GM12873 (cell line): ENCODE measurements at regions not wholly inside any gene's neighbourhood (a gene's known extent, or its start where the extent isn't known, plus 50 kb on each side); places are given as distances from the start of the nearest gene placed in this dataset.
A peak's percentile ranks its signal among the peaks of the same experiment; 100 is the strongest.

Experiments
- TF ChIP-seq, protein P1 (sequence below): IDR thresholded peaks from 2 replicates; pipeline ENCODE4 v1.5.1; 2012; ENCODE audit warnings: low read depth, mild to moderate bottlenecking, moderate library complexity, low read length, control low read depth; ENCODE audit not compliant: insufficient read depth; ENCODE audit errors: missing control alignments

- TF ChIP-seq, protein P1, sequence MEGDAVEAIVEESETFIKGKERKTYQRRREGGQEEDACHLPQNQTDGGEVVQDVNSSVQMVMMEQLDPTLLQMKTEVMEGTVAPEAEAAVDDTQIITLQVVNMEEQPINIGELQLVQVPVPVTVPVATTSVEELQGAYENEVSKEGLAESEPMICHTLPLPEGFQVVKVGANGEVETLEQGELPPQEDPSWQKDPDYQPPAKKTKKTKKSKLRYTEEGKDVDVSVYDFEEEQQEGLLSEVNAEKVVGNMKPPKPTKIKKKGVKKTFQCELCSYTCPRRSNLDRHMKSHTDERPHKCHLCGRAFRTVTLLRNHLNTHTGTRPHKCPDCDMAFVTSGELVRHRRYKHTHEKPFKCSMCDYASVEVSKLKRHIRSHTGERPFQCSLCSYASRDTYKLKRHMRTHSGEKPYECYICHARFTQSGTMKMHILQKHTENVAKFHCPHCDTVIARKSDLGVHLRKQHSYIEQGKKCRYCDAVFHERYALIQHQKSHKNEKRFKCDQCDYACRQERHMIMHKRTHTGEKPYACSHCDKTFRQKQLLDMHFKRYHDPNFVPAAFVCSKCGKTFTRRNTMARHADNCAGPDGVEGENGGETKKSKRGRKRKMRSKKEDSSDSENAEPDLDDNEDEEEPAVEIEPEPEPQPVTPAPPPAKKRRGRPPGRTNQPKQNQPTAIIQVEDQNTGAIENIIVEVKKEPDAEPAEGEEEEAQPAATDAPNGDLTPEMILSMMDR, result no peak
These were observed 283.9 kb downstream of the NKX6-1 start for GRCh38 chr4:84215217-84215616.

- TF ChIP-seq, protein P1, result no peak
These were observed 309.9 kb downstream of the NKX6-1 start for GRCh38 chr4:84189144-84189543.

DNA sequence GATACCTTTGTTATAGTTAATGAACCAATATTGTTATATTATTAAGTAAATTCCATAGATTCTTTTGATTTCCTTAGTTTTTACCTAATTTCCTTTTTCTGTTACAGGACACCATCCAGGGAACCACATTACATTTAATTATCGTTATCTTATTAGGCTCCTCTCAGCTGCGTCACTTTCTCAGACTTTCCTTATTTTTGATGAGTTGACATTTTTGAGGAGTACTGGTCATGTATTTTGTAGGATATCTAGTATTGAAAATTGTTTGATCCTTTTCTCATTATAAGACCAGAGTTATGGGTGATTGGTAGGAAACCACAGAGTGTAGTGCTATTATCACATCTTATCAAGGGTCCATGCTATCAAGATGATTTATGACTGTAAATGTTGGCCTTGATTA lies 319.7 kb downstream of the NKX6-1 start:
- TF ChIP-seq, protein P1, result no peak

- TF ChIP-seq, protein P1, result no peak
These were observed 321.1 kb downstream of the NKX6-1 start for GRCh38 chr4:84177831-84178542.

GRCh38 chr4:84176016-84176415 lies 323.1 kb downstream of the NKX6-1 start:
- TF ChIP-seq, protein P1, result no peak

DNA sequence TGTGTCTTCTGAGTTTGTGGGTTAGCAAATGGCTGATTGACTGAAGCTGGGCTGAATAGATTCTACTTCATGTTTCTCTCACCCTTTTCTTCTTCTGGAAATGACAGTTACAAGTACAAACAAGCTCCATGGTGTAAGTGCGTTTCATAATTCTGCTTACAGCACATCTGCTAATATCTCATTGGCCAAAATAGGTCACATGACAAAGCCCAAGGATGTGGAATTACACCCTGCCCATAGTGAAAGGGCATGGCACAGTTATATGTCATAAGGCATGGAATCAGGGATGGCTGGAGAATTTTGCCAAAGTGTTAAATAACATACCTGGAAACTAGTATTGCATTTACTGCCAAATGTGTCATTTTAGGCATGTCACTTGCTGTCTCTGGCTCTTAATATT lies 327.2 kb downstream of the NKX6-1 start:
- TF ChIP-seq, protein P1, result no peak

DNA sequence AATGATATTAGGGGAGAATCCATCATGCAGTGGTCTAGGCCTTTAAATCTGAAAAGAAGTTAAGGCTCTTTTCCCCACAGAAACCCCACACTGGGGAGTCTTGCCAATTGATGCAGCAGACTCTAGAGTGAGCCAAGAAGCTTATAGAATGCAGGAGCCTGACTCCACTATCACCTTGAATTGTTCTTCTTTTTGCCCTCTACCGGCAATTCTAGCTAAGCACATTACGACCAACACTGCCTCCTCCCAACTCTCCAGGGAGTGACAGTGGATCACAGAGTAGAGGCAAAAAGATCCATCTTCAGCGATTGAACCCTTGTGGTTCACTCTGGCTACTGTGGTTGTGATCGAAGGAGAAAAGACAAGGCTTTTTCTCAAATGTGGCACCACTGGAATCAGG lies 331.5 kb downstream of the NKX6-1 start:
- TF ChIP-seq, protein P1, result peak; percentile 28
